ENCODE measurements at regions not wholly inside any gene's neighbourhood (a gene's known extent, or its start where the extent isn't known, plus 50 kb on each side); places are given as distances from the start of the nearest gene placed in this dataset.

DNA sequence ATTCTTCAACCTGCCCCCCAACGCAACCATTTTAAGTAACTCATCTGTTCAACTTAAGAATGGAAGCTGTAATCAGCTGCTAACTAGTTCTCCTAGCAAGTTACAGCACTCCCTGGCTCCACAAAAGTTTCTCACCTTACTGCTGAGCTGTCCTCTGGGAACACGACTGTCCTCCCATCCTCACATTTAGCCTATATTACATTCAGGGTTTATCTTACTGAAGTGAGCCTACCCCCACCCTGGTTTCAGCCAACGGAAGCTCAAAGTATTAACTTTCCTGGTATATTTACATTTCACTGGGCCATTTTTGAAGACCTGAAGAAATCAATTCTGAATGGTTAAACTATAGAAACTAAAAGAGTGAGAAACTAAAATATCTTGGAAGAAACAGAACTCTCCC is 64.9 kb upstream of the TANK start:
- Histone ChIP-seq H3K4me1 (ENCODE audit: insufficient read depth, low read length) (no peaks in the 10 kb centered on the region), H2AFZ (ENCODE audit: low read depth, low read length) (no peak overlapping the region), H3K36me3 (ENCODE audit: insufficient read depth, low read length) (no peaks in the 10 kb centered on the region), H4K20me1 (ENCODE audit: insufficient read depth, low read length) (no peaks in the 10 kb centered on the region), H3K27ac (ENCODE audit: low read depth, low read length) (no peak overlapping the region), H3K4me2 (ENCODE audit: low read length) (no peak overlapping the region), H3K9me3 (ENCODE audit: insufficient read depth, low read depth, low read length) (no peaks in the 10 kb centered on the region), H3K79me2 (ENCODE audit: insufficient read depth, low read length) (no peaks in the 10 kb centered on the region), H3K27me3 (ENCODE audit: insufficient read depth, low read length) (no peaks in the 10 kb centered on the region), H3K4me3 (ENCODE audit: insufficient read depth, low read depth, low read length) (no peak overlapping the region), H3K9ac (ENCODE audit: low read length) (no peak overlapping the region)
- DNase-seq (ENCODE audit: low read depth) (no peak), FAIRE-seq (no peak)
- H3K4me1 Mint-ChIP-seq (ENCODE audit: low read depth, unreplicated experiment): peaks cover 7% of the 10 kb centered on the region
- no peaks in the 10 kb centered on the region for H3K27me3 Mint-ChIP-seq (ENCODE audit: low read depth, unreplicated experiment)
- no peaks in the 10 kb centered on the region for H3K36me3 Mint-ChIP-seq (ENCODE audit: low read depth, unreplicated experiment)
- TF ChIP-seq, protein P1, sequence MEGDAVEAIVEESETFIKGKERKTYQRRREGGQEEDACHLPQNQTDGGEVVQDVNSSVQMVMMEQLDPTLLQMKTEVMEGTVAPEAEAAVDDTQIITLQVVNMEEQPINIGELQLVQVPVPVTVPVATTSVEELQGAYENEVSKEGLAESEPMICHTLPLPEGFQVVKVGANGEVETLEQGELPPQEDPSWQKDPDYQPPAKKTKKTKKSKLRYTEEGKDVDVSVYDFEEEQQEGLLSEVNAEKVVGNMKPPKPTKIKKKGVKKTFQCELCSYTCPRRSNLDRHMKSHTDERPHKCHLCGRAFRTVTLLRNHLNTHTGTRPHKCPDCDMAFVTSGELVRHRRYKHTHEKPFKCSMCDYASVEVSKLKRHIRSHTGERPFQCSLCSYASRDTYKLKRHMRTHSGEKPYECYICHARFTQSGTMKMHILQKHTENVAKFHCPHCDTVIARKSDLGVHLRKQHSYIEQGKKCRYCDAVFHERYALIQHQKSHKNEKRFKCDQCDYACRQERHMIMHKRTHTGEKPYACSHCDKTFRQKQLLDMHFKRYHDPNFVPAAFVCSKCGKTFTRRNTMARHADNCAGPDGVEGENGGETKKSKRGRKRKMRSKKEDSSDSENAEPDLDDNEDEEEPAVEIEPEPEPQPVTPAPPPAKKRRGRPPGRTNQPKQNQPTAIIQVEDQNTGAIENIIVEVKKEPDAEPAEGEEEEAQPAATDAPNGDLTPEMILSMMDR (IDR thresholded peaks at IDR 0.05; ENCODE audit: insufficient read depth, low read depth, low read length): no peak
- no peak for TF ChIP-seq EZH2 (IDR thresholded peaks at IDR 0.05; ENCODE audit: insufficient read depth, low read length)
- peaks cover 7% of the 10 kb centered on the region for H3K9me3 Mint-ChIP-seq (ENCODE audit: unreplicated experiment)
- H3K27ac Mint-ChIP-seq (ENCODE audit: unreplicated experiment): no peak overlapping the region
- no peak overlapping the region for H3K4me3 Mint-ChIP-seq (ENCODE audit: unreplicated experiment)

DNA sequence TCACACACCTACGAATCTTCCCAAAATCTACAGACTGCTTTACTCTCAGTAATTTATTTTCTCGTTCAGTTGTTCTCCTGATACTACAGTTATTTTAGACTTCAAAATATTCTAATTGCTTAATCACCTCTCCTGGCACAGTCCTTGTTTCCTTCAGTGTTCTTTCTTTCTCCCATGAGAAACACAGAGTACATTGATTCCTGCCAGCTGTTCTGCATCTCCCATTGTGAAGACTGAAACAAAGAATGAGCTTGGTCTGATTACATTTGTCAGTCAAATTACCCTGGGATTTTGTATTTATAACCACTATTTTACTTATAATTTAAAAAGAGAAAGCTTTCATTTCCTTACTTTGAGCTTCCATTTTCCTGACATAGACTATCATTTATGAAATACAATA is 63.9 kb upstream of the TANK start:
- FAIRE-seq: no peak
- H3K27me3 Mint-ChIP-seq (ENCODE audit: low read depth, unreplicated experiment): no peaks in the 10 kb centered on the region
- H3K4me1 Mint-ChIP-seq (ENCODE audit: low read depth, unreplicated experiment): peaks cover 11% of the 10 kb centered on the region
- H3K27ac Mint-ChIP-seq (ENCODE audit: unreplicated experiment): no peak overlapping the region
- H3K4me3 Mint-ChIP-seq (ENCODE audit: unreplicated experiment): no peak overlapping the region
- H3K4me3 ChIP-seq (ENCODE audit: insufficient read depth, low read depth, low read length): no peak overlapping the region
- no peaks in the 10 kb centered on the region for H4K20me1 ChIP-seq (ENCODE audit: insufficient read depth, low read length)
- no peaks in the 10 kb centered on the region for H3K79me2 ChIP-seq (ENCODE audit: insufficient read depth, low read length)
- no peak overlapping the region for H3K27ac ChIP-seq (ENCODE audit: low read depth, low read length)
- no peaks in the 10 kb centered on the region for H3K4me1 ChIP-seq (ENCODE audit: insufficient read depth, low read length)
- DNase-seq (ENCODE audit: low read depth): no peak
- no peak overlapping the region for H2AFZ ChIP-seq (ENCODE audit: low read depth, low read length)
- H3K9ac ChIP-seq (ENCODE audit: low read length): no peak overlapping the region
- peaks cover 7% of the 10 kb centered on the region for H3K9me3 Mint-ChIP-seq (ENCODE audit: unreplicated experiment)
- H3K9me3 ChIP-seq (ENCODE audit: insufficient read depth, low read depth, low read length): no peaks in the 10 kb centered on the region
- no peaks in the 10 kb centered on the region for H3K36me3 ChIP-seq (ENCODE audit: insufficient read depth, low read length)
- H3K4me2 ChIP-seq (ENCODE audit: low read length): no peak overlapping the region
- TF ChIP-seq EZH2 (IDR thresholded peaks at IDR 0.05; ENCODE audit: insufficient read depth, low read length): no peak
- TF ChIP-seq, protein P1 (IDR thresholded peaks at IDR 0.05; ENCODE audit: insufficient read depth, low read depth, low read length): no peak
- no peaks in the 10 kb centered on the region for H3K27me3 ChIP-seq (ENCODE audit: insufficient read depth, low read length)
- H3K36me3 Mint-ChIP-seq (ENCODE audit: low read depth, unreplicated experiment): no peaks in the 10 kb centered on the region

DNA sequence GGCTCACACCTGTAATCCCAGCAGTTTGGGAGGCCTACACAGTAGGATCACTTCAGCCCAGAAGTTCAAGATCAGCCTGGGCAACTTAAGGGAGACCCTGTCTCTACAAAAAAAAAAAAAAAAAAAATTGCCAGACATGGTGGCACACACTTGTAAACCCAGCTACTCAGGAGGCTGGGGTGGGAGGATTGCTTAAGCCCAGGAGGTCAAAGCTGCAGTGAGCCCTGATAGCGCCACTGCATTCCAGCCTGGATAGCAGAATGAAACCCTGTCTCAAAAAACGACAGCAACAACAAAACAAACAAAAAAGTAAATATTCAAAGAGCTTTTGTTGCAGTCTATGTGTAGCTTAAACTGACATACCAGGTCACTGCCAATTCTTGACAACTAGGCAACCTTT is 63.1 kb upstream of the TANK start:
- no peaks in the 10 kb centered on the region for H3K36me3 ChIP-seq (ENCODE audit: insufficient read depth, low read length)
- no peaks in the 10 kb centered on the region for H3K27me3 ChIP-seq (ENCODE audit: insufficient read depth, low read length)
- Mint-ChIP-seq H3K36me3 (ENCODE audit: low read depth, unreplicated experiment) (no peaks in the 10 kb centered on the region), H3K4me3 (ENCODE audit: unreplicated experiment) (no peak overlapping the region), H3K27ac (ENCODE audit: unreplicated experiment) (no peak overlapping the region), H3K9me3 (ENCODE audit: unreplicated experiment) (peaks cover 7% of the 10 kb centered on the region), H3K4me1 (ENCODE audit: low read depth, unreplicated experiment) (peaks cover 13% of the 10 kb centered on the region), H3K27me3 (ENCODE audit: low read depth, unreplicated experiment) (no peaks in the 10 kb centered on the region)
- no peak overlapping the region for H3K9ac ChIP-seq (ENCODE audit: low read length)
- H3K4me3 ChIP-seq (ENCODE audit: insufficient read depth, low read depth, low read length): no peak overlapping the region
- DNase-seq (ENCODE audit: low read depth): no peak
- FAIRE-seq: no peak
- no peaks in the 10 kb centered on the region for H3K79me2 ChIP-seq (ENCODE audit: insufficient read depth, low read length)
- no peaks in the 10 kb centered on the region for H4K20me1 ChIP-seq (ENCODE audit: insufficient read depth, low read length)
- no peaks in the 10 kb centered on the region for H3K9me3 ChIP-seq (ENCODE audit: insufficient read depth, low read depth, low read length)
- no peak overlapping the region for H3K27ac ChIP-seq (ENCODE audit: low read depth, low read length)
- H3K4me2 ChIP-seq (ENCODE audit: low read length): no peak overlapping the region
- TF ChIP-seq EZH2 (IDR thresholded peaks at IDR 0.05; ENCODE audit: insufficient read depth, low read length): no peak
- TF ChIP-seq, protein P1 (IDR thresholded peaks at IDR 0.05; ENCODE audit: insufficient read depth, low read depth, low read length): no peak
- H3K4me1 ChIP-seq (ENCODE audit: insufficient read depth, low read length): no peaks in the 10 kb centered on the region
- no peak overlapping the region for H2AFZ ChIP-seq (ENCODE audit: low read depth, low read length)

Data from astrocyte (in vitro differentiated cells and primary cell).